ENCODE measurements at regions not wholly inside any gene's neighbourhood (a gene's known extent, or its start where the extent isn't known, plus 50 kb on each side); places are given as distances from the start of the nearest gene placed in this dataset.
A peak's percentile ranks its signal among the peaks of the same experiment; 100 is the strongest.

- DNase-seq (ENCODE audit: low spot score): no peak
Observed at GRCh38 chr15:85847031-85847430, 52.3 kb upstream of the KLHL25 start.

DNA sequence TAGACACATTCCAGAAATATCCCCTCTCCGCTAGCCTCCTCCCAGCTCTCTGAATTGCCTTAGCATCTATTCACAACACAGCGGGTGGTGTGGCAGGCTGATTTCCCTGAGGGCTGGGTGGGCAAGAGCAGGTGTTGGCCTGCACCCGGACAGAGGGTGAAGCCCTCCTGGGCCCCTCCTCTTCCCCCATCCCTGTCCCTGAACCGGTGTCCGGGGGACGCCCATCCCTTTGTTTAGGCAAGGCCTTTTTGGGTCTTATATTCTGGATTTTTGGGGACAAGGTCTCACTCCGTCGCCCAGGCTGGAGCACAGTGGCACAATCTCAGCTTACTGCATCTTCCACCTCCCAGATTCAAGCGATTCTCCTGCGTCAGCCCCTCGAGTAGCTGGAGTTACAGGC, 55.2 kb upstream of the KLHL25 start:
- no peak for DNase-seq (ENCODE audit: low spot score)

DNA sequence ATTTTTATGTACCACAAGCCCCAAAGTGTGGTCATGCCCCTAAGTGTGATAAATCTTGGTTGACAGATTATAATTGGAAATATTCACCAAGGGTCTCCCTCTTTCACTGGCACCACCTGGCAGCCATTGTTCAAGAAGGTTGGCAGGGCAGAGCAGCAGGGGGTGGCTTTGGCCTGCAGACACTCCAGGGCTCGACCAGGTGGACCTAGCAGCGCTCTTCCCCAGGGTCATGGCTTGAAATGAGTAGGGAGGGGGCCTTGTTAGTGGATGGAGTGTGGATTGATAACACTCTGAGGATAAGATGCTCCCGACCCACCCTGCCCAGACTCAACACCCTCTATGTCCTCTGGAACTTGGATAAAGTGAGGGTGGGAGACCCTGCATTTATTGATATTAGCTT, 58.2 kb upstream of the KLHL25 start:
- no peak for DNase-seq (ENCODE audit: low spot score)

DNA sequence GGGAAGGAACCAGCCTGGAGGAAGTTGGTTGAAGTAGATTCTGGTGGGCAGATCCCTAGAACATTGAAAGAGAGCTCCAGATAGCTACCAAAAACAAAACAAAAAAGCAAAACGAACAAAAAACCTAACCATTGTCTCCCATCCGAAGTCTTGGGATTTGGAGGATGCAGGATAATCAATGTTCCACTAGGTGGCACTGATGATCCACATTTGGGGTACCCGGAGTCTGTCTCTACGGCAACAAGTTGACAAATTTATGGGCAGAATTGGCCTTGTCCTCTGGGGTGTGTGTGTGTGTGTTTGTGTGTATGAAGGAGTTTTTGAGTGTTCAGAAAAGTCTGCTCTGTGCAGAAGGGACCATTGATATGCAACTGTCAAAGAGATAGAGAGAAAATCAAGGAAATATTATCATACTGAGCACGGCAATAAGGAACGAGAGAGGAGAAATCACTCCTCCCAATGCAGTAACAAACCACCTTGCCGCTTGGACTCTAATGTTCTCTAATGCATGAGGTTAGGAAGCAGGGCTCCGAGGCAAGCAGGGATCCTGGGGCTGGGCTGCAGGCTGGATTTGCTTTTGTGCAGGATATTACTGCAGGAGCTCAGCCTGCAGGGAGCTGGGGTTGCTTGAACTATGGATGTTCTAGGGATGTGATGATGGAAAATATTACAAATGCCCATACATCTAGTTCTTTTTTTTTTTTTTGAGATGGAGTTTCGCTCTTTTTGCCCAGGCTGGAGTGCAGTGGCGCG, 59.8 kb upstream of the KLHL25 start:
- DNase-seq (ENCODE audit: low spot score): peak; percentile 71

GRCh38 chr15:85858586-85859375, 64.1 kb upstream of the KLHL25 start:
- DNase-seq (ENCODE audit: low spot score): peak; percentile 86

DNA sequence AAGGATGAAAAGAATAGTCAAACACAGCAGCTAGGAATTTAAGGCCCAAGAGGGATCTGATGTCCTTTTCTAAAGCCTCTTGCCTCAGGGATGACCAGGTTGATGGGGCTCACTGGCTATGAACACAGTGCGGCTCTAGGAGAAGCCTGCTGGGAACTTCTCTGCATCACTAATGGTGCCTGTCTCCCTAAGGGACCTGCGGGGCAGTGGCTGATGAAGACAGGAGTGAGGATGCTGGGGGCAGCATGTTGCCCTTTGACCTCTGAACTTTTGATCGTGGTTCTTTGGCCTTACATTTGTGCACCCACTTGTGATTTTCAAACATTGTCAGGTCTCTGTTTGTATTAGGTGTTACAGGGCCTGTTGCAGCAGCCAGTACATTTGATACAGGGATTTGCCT, 64.9 kb upstream of the KLHL25 start:
- no peak for DNase-seq (ENCODE audit: low spot score)

DNA sequence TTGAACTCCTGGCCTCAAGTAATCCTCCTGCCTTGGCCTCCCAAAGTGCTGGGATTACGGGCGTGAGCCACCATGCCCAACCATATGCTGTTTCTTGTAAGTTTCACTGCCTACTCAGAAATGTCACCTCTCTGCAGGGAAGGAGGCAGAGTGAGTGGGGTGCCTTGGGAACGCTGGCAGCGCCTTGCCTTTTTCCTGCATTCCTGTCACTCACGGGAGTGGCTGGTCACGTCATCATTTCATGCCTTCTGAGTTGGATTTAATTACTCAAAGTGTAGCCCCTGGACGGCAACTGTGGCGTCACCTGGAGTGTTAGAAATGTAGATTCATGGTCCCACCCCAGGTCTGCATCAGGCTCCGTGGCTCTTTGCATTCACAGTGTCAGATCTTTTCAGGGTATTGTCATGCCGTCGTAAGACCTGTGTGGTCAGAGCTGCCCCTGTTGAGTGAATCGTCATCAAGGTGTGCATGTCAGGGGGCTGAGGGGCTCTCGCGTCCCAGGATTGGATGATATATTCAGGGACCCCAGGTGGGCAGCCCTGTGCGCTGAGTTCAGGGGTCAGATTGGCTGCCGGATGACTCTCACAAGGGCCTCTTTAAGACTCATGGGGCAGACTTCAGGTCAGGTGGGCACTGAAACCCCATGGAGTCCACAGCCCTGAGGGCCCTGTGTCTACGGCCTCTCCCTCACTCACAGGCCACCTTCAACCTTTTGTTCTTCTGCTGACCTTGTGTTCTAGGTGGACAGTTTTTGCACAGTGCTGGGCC, 65.9 kb upstream of the KLHL25 start:
- DNase-seq (ENCODE audit: low spot score): no peak

GRCh38 chr15:85865070-85865684, 70.5 kb upstream of the KLHL25 start:
- peak; percentile 62 for DNase-seq (ENCODE audit: low spot score)

- DNase-seq (ENCODE audit: low spot score): no peak
Observed at GRCh38 chr15:85867250-85867649, 72.5 kb upstream of the KLHL25 start.

GRCh38 chr15:85869124-85869523, 74.4 kb upstream of the KLHL25 start:
- DNase-seq (ENCODE audit: low spot score): no peak

DNA sequence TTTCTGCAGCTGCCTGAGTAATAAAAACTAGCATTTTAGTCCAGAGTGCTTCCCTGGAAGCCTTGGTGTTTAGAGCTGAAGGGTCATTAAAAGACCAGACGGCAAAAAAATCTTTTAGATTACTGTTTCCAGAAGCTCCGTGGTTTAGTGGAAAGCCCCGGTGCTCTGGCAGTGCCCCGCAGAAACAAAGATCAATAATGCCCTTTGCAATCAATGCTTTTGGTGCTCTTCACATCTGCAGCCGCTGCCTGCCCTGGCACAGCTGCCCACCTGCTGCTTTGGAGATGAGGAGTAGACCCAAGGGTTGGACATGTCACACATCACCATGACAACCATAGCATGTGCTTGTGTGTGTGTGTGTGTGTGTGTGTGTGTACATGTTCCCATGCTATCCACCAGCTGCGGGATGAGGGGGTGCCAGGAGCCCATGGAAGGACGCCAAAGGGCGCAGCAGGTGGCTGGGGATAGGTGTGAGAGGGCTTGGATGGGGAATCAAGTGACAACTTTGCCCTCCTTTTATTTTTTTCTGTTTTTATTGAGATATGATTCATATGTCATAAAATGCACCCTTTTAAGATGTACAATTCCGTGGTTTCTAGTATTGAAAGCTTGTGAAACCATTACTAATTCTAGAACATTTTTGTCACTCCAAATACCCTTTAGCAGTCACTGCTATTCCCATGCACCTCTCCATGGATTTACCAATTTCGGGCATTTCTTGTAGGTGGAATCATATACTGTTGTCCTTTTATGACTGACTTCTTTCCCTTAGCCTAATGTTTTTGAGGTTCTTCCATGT, 75.7 kb upstream of the KLHL25 start:
- no peak for DNase-seq (ENCODE audit: low spot score)

- no peak for DNase-seq (ENCODE audit: low spot score)
Observed at GRCh38 chr15:85871545-85871944, 76.8 kb upstream of the KLHL25 start.

DNA sequence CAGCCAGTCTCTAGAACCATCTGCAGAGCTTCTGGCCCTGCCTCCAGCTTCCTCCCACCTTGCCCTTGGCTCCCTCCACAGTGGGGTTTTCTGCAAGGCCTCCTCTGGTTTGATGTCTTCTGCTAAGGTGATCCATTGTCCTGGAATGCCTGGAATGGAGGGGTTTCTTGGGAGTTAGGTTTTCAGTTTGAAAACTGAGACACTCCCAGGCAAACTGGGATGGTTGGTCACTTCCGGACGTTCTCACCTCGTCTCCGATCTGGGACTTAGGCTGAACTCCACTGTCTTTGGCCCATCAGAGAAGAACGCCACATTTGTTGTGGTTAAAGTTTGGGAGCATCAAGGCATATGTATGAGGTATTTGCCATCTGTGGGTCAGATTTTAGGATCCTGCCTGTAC, 77.4 kb upstream of the KLHL25 start:
- no peak for DNase-seq (ENCODE audit: low spot score)

- no peak for DNase-seq (ENCODE audit: low spot score)
Observed at GRCh38 chr15:85874236-85874635, 79.5 kb upstream of the KLHL25 start.

DNA sequence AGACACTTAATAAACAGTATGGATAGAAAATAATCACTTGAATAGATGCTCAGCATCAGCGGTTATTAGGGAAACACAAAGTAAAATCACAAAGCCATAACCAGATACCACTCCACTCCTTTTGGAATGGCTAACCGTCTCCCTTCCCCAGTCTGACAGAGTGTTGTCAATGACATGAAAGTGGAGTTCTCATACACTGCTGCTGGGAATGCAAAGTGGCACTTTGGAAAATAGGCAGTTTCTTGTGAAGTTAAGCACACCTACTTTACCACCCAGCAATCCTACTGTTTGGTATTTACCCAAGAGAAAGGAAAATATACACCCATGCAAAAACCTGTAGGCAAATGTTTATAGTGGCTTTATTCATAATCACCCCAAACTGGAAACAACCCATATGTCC, 81.0 kb upstream of the KLHL25 start:
- DNase-seq (ENCODE audit: low spot score): no peak

DNA sequence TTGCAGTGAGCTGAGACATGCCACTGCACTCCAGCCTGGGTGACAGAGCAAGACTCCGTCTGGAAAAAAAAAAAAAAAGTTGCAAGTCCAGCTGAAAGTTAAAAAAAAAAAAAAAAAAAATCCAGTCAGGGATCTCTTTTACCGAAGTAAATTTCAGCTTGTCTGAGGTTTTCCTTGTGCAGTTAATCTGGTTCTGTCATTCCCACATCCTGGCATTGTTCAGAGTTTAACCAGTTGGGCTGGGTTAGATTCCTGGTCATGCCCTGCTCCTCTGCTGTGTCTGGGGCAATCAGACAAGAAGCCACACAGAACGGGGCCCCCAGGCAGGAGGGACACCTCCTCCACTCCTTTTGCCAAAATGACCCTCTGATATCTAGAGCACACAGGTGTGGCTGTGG, 84.1 kb upstream of the KLHL25 start:
- DNase-seq (ENCODE audit: low spot score): no peak

- no peak for DNase-seq (ENCODE audit: low spot score)
Observed at GRCh38 chr15:85879334-85880163, 84.8 kb upstream of the KLHL25 start.

DNA sequence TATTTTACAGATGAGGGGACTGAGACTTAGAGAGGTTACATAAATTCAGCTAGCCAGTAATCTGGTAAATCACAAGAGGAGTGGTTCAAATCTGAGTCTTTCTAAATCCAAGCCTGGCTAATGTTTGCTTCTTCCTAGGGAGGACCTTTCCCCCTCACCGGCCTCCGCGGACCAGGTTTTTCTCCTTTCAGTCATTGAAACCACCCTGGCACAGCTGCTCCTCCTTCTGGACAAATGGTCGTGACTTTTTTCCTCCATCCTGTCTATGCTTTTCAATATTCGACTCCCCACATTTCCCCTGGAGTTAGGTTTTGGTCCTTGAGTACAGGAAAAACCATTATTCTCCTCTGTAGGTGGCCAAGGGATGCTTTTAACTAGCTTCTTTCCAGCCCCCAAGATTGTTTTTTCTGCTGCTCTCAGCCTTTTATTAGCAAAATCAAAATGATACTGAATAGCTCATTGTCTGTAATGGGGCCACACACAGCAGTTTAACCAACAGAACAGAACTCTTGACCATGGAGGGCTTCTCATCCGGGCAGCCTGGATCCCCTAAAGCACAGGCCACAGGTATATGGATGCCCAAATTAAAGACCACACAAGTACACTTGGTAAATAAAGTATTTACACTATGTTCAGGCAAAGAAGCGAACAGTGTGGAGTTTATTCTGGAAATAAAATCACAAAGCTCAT, 85.9 kb upstream of the KLHL25 start:
- DNase-seq (ENCODE audit: low spot score): no peak

GRCh38 chr15:85886309-85886811, 91.6 kb upstream of the KLHL25 start:
- DNase-seq (ENCODE audit: low spot score): no peak

Data from HT-29 (cell line).